GM12878 (cell line): ENCODE measurements at regions not wholly inside any gene's neighbourhood (a gene's known extent, or its start where the extent isn't known, plus 50 kb on each side); places are given as distances from the start of the nearest gene placed in this dataset.

Experiments
- ATAC-seq: fragments of 200-7000 bp; cut with Tn5 transposase; 3 replicates; pipeline ENCODE4 v1.9.1; 2020; ENCODE audit warnings: mild to moderate bottlenecking, moderate library complexity
- BruUV-seq: library from RNA; stranded (reverse); fragments of 400-500 nt; replicated peaks from 2 replicates; lab custom pipeline; 2021; lab: Mats Ljungman, UMichigan
- CTCF ChIA-PET: fragments of 300-600 bp; sonication (Branson Sonifier 250); formaldehyde crosslinking; extraction: SDS; loops from one replicate; lab custom pipeline; 2021; ENCODE audit warnings: inconsistent platforms; lab: Yijun Ruan, JAX
- POLR2A ChIA-PET: fragments of 350-600 bp; formaldehyde crosslinking; extraction: SDS; loops from one replicate; lab custom pipeline; 2021; ENCODE audit warnings: inconsistent platforms; lab: Charles Lee
- RAD21 ChIA-PET: fragments of 300-600 bp; sonication (Branson Sonifier 250); formaldehyde crosslinking; loops from one replicate; lab custom pipeline; 2023; ENCODE audit warnings: antibody characterized with exemption; ENCODE audit not compliant: unreplicated experiment; lab: Charles Lee
- SMC1A ChIA-PET: fragments of 300-600 bp; sonication (Branson Sonifier 250); formaldehyde crosslinking; loops from one replicate; lab custom pipeline; 2023; ENCODE audit not compliant: unreplicated experiment, uncharacterized antibody; lab: Charles Lee
- DNase-seq: peaks from one replicate; pipeline ENCODE4 v3.0.0-alpha.2; 2011; ENCODE audit warnings: low read depth, low spot score
- FAIRE-seq: peaks from 3 replicates; lab custom pipeline; 2011; peaks lifted over from hg19 to GRCh38; lab: Jason Lieb, UNC
- H2AFZ ChIP-seq: 2 replicates; pipeline ENCODE4 v1.6.0; 2011; ENCODE audit warnings: low read depth, low read length, control low read depth; ENCODE audit not compliant: control insufficient read depth
- H3K27ac ChIP-seq: 2 replicates; pipeline ENCODE4 v1.5.1; 2011; ENCODE audit warnings: control low read depth; ENCODE audit not compliant: control insufficient read depth, insufficient read depth
- H3K27me3 ChIP-seq, 2 experiments: replicated peaks in 1 of 2; 2 replicates each; pipeline versions ENCODE4 v1.6.0 to v1.6.1; 2011; ENCODE audit warnings: low read length in 1 of 2; ENCODE audit not compliant: control insufficient read depth in 2 of 2, insufficient read depth in 2 of 2
- H3K36me3 ChIP-seq, 2 experiments: 2 replicates each; pipeline ENCODE4 v1.5.1; 2011; ENCODE audit warnings: low read length in 1 of 2; ENCODE audit not compliant: control insufficient read depth in 2 of 2, insufficient read depth in 2 of 2
- H3K4me1 ChIP-seq: 2 replicates; pipeline ENCODE4 v1.6.1; 2011; ENCODE audit warnings: mild to moderate bottlenecking, low read length, moderate library complexity, mixed read lengths; ENCODE audit not compliant: control insufficient read depth, insufficient read depth
- H3K4me2 ChIP-seq: 2 replicates; pipeline ENCODE4 v1.6.0; 2011; ENCODE audit warnings: control low read depth; ENCODE audit not compliant: control insufficient read depth, insufficient read depth
- H3K4me3 ChIP-seq: fragments of 200-600 bp; sonication (generic); 2 replicates; pipeline ENCODE4 v1.5.1; 2016
- H3K79me2 ChIP-seq: 2 replicates; pipeline ENCODE4 v1.6.0; 2011; ENCODE audit warnings: low read length; ENCODE audit not compliant: control insufficient read depth, insufficient read depth
- H3K9ac ChIP-seq: 2 replicates; pipeline ENCODE4 v1.8.0; 2011; ENCODE audit warnings: low read length, control low read depth, mixed read lengths; ENCODE audit not compliant: control insufficient read depth, insufficient read depth
- H3K9me3 ChIP-seq: replicated peaks from 3 replicates; pipeline ENCODE4 v1.5.1; 2011; ENCODE audit warnings: mild to moderate bottlenecking, low read length; ENCODE audit not compliant: control insufficient read depth, insufficient read depth
- H4K20me1 ChIP-seq: 2 replicates; pipeline ENCODE4 v1.6.0; 2011; ENCODE audit not compliant: control insufficient read depth, insufficient read depth
- POLR2AphosphoS5 ChIP-seq: IDR thresholded peaks from 2 replicates; pipeline ENCODE4 v1.6.1; 2011; ENCODE audit warnings: mild to moderate bottlenecking, low read length, inconsistent platforms
- RUNX3 ChIP-seq: IDR thresholded peaks from 2 replicates; pipeline ENCODE4 v1.6.1; 2012; ENCODE audit warnings: low read length, inconsistent platforms
- SPI1 ChIP-seq: IDR thresholded peaks from 2 replicates; pipeline ENCODE4 v1.6.1; 2011; ENCODE audit warnings: low read depth, mild to moderate bottlenecking, low read length, moderate library complexity, borderline replicate concordance; ENCODE audit not compliant: insufficient read depth
- SRF ChIP-seq, 2 experiments: IDR thresholded peaks; 2 replicates each; pipeline ENCODE4 v1.6.1; 2011; ENCODE audit warnings: low read depth in 2 of 2, low read length in 2 of 2, mild to moderate bottlenecking in 1 of 2, moderate library complexity in 1 of 2
- ZBED1 ChIP-seq: IDR thresholded peaks from 2 replicates; pipeline ENCODE4 v1.6.1; 2016; ENCODE audit warnings: borderline replicate concordance
- WGBS: methylation state at CpG from one replicate; pipeline ENCODE4 v1.1.6; 2016; ENCODE audit warnings: low lambda C conversion rate; ENCODE audit not compliant: insufficient replicate concordance, insufficient coverage; ENCODE audit errors: missing lambda C conversion rate; 5-methylcytosine and 5-hydroxymethylcytosine counted together
- in situ Hi-C: fragments of 300-500 bp; cut with MboI; formaldehyde crosslinking; loops from 9 replicates; pipeline ENCODE4 v1.14.3; 2018; ENCODE audit warnings: mixed read lengths
- intact Hi-C: fragments of 100-400 bp; cut with micrococcal nuclease; formaldehyde crosslinking; loops from one replicate; pipeline ENCODE4 v1.14.2; 2022; ENCODE audit not compliant: unreplicated experiment

GRCh38 chr16:79451196-79451816 lies 149.2 kb downstream of the MAF start:
- Histone ChIP-seq H3K9ac (no peak overlapping the region), H3K79me2 (no peaks in the 10 kb centered on the region), H3K36me3 (no peaks in the 10 kb centered on the region), H3K9me3 (no peaks in the 10 kb centered on the region), H3K4me2 (no peak overlapping the region), H4K20me1 (no peaks in the 10 kb centered on the region), H3K4me1 (peaks cover 4% of the 10 kb centered on the region; the same call in 1 of the 2 replicates), H3K27ac (no peak overlapping the region), H3K4me3 (no peak overlapping the region), H2AFZ (no peak overlapping the region), H3K27me3 (no peaks in the 10 kb centered on the region)
- SMC1A ChIA-PET = no interaction called here
- intact Hi-C loops (no loop called here), in situ Hi-C loops (no loop called here)
- peak; percentile 37 for ATAC-seq
- RAD21 ChIA-PET = no interaction called here
- FAIRE-seq = peak; percentile 38
- peak; percentile 83 for TF ChIP-seq SPI1
- no peak for TF ChIP-seq POLR2AphosphoS5
- peak; percentile 35; the same call in 1 of the 2 replicates for TF ChIP-seq RUNX3
- WGBS = 9% methylated on average over 4 of the region's 4 CpGs
- no TSS peak for BruUV-seq
- CTCF ChIA-PET = interaction anchor here (0.6 kb wide), 1 partner anchor 540 kb away, joined by 3 read pairs; no protein-coding TSS in a partner anchor
- POLR2A ChIA-PET = interaction anchor here (0.6 kb wide), 1 partner anchor 63 kb away, joined by 4 read pairs; no protein-coding TSS in a partner anchor
- DNase-seq = peak; percentile 19

GRCh38 chr16:79449900-79450299 lies 150.6 kb downstream of the MAF start:
- SMC1A ChIA-PET = interaction anchor here (0.9 kb wide), 1 partner anchor 19 kb away, joined by 3 read pairs; no protein-coding TSS in a partner anchor
- DNase-seq (no peak), FAIRE-seq (no peak), ATAC-seq (no peak)
- H3K27me3 ChIP-seq = no peaks in the 10 kb centered on the region
- H3K4me2 ChIP-seq = no peak overlapping the region
- intact Hi-C loops = no loop called here
- H3K4me3 ChIP-seq = no peak overlapping the region
- no peaks in the 10 kb centered on the region for H3K36me3 ChIP-seq
- CTCF ChIA-PET = no interaction called here
- no peak overlapping the region for H3K27ac ChIP-seq
- peaks cover 4% of the 10 kb centered on the region; the same call in 1 of the 2 replicates for H3K4me1 ChIP-seq
- H3K9me3 ChIP-seq = no peaks in the 10 kb centered on the region
- no peaks in the 10 kb centered on the region for H4K20me1 ChIP-seq
- POLR2A ChIA-PET = no interaction called here
- 76% methylated on average over 6 of the region's 6 CpGs for WGBS
- RAD21 ChIA-PET = no interaction called here
- in situ Hi-C loops = no loop called here
- TF ChIP-seq SPI1 (no peak), SRF (IDR thresholded peaks at IDR 0.05; ENCODE audit: low read depth in 2 of 2, low read length in 2 of 2) (no peak), ZBED1 (no peak)
- BruUV-seq = no TSS peak
- no peak overlapping the region for H2AFZ ChIP-seq
- H3K9ac ChIP-seq = no peak overlapping the region
- no peaks in the 10 kb centered on the region for H3K79me2 ChIP-seq
